ENCODE measurements at regions not wholly inside any gene's neighbourhood (a gene's known extent, or its start where the extent isn't known, plus 50 kb on each side); places are given as distances from the start of the nearest gene placed in this dataset.

GRCh38 chr6:157764178-157765068 is 58.6 kb upstream of the SNX9 start (continued):
- TF ChIP-seq EZH2 (IDR thresholded peaks at IDR 0.05; ENCODE audit: borderline replicate concordance, low read depth, low read length) (no peak), ZBTB26 (CRISPR knock-in tag; IDR thresholded peaks at IDR 0.05) (no peak), ZNF41 (CRISPR knock-in tag; conservative IDR thresholded peaks at IDR 0.05) (no peak), CREB1 (IDR thresholded peaks at IDR 0.05) (peak; percentile 30; the same call in 1 of the 2 replicates), CREB1 (CRISPR knock-in tag; IDR thresholded peaks at IDR 0.05) (peak; percentile 37; the same call in 1 of the 2 replicates), ZNF354B (CRISPR knock-in tag; IDR thresholded peaks at IDR 0.05) (no peak), ZSCAN29 (IDR thresholded peaks at IDR 0.05) (peak; percentile 97), NFYB (IDR thresholded peaks at IDR 0.05; ENCODE audit: extremely low read depth, insufficient read length) (no peak), GTF2A2 (tag; IDR thresholded peaks at IDR 0.05) (no peak), FOXM1 (IDR thresholded peaks at IDR 0.05; ENCODE audit: low read depth) (peak; percentile 42), FOXM1 (CRISPR knock-in tag; IDR thresholded peaks at IDR 0.05; ENCODE audit: low read depth) (no peak), ETS1 (conservative IDR thresholded peaks at IDR 0.05; ENCODE audit: control insufficient read depth, low read depth, low read length) (no peak), HEY1 (CRISPR knock-in tag; IDR thresholded peaks at IDR 0.05; ENCODE audit: borderline replicate concordance) (no peak), LCOR (CRISPR knock-in tag; IDR thresholded peaks at IDR 0.05) (0 out of 2 replicates have a peak, but pooled peaks have one; percentile 21), MTA1 (IDR thresholded peaks at IDR 0.05; ENCODE audit: borderline replicate concordance) (peak; percentile 16; the same call in 1 of the 2 replicates), TAF9B (IDR thresholded peaks at IDR 0.05; ENCODE audit: partially characterized antibody) (no peak), STAT6 (CRISPR knock-in tag; IDR thresholded peaks at IDR 0.05) (no peak), SAFB2 (IDR thresholded peaks at IDR 0.05; ENCODE audit: borderline replicate concordance, low read depth, low read length, severe bottlenecking) (no peak), ZNF146 (CRISPR knock-in tag; IDR thresholded peaks at IDR 0.05; ENCODE audit: unreplicated experiment) (no peak), TEAD1 (CRISPR knock-in tag; IDR thresholded peaks at IDR 0.05) (peak; percentile 64 to 89; a peak in 2 of 4 replicates), WHSC1 (IDR thresholded peaks at IDR 0.05; ENCODE audit: low read length) (no peak), KHSRP (IDR thresholded peaks at IDR 0.05) (no peak), POLR2AphosphoS5 (IDR thresholded peaks at IDR 0.05; ENCODE audit: control insufficient read depth, insufficient read depth, low read depth, low read length) (no peak), STAG1 (CRISPR knock-in tag; IDR thresholded peaks at IDR 0.05; ENCODE audit: borderline replicate concordance) (no peak), ZNF3 (CRISPR knock-in tag; IDR thresholded peaks at IDR 0.05) (no peak), XRCC5 (IDR thresholded peaks at IDR 0.05; ENCODE audit: low read depth, low read length) (no peak)

Measured in K562 (cell line).